Kidney (tissue), 13 donors: ENCODE measurements at regions not wholly inside any gene's neighbourhood (a gene's known extent, or its start where the extent isn't known, plus 50 kb on each side); places are given as distances from the start of the nearest gene placed in this dataset.

Experiments
- DNase-seq, 5 donors: peaks; one replicate each; pipeline ENCODE4 v3.0.0-alpha.2; 2013 to 2020
- FAIRE-seq: peaks from 2 replicates; lab custom pipeline; 2012; peaks lifted over from hg19 to GRCh38; lab: Jason Lieb, UNC
- H3K27ac ChIP-seq, 2 donors: one replicate each; pipeline ENCODE4 v1.7.0; 2013; ENCODE audit warnings: low read depth in 2 of 2, low read length in 2 of 2, inconsistent platforms in 1 of 2
- H3K27me3 ChIP-seq: one replicate; pipeline ENCODE4 v1.7.1; 2013; ENCODE audit warnings: low read length, inconsistent platforms; ENCODE audit not compliant: control insufficient read depth, insufficient read depth
- H3K36me3 ChIP-seq, 3 donors: one replicate each; pipeline versions ENCODE4 v1.7.0 to v1.7.1; 2013; ENCODE audit warnings: low read length in 3 of 3, control low read depth in 1 of 3, inconsistent platforms in 1 of 3; ENCODE audit not compliant: insufficient read depth in 3 of 3, control insufficient read depth in 2 of 3
- H3K4me1 ChIP-seq, 3 donors: one replicate each; pipeline versions ENCODE4 v1.7.0 to v1.7.1; 2013; ENCODE audit warnings: low read length in 3 of 3, inconsistent platforms in 1 of 3, low read depth in 1 of 3; ENCODE audit not compliant: control insufficient read depth in 2 of 3, insufficient read depth in 2 of 3
- H3K4me3 ChIP-seq, 3 donors: one replicate each; pipeline versions ENCODE4 v1.7.0 to v1.8.1; 2013; ENCODE audit warnings: low read length in 3 of 3, control low read depth in 1 of 3, inconsistent platforms in 1 of 3
- H3K9ac ChIP-seq, 3 donors: one replicate each; pipeline versions ENCODE4 v1.7.0 to v1.7.1; 2013; ENCODE audit warnings: low read length in 3 of 3, control low read depth in 1 of 3, inconsistent platforms in 1 of 3
- H3K9me3 ChIP-seq, 3 donors: one replicate each; pipeline versions ENCODE4 v1.7.0 to v1.7.1; 2013; ENCODE audit warnings: low read length in 3 of 3, control low read depth in 1 of 3, inconsistent platforms in 1 of 3; ENCODE audit not compliant: control insufficient read depth in 2 of 3, insufficient read depth in 1 of 3
- intact Hi-C: fragments of 100-400 bp; cut with DNase I; formaldehyde crosslinking; loops from one replicate; pipeline ENCODE4 v1.11.1; 2022
- TF ChIP-seq, protein P1 (sequence below): IDR thresholded peaks from 3 replicates; pipeline ENCODE4 v1.5.1; 2012; ENCODE audit warnings: mild to moderate bottlenecking, moderate library complexity, borderline replicate concordance; ENCODE audit not compliant: insufficient read depth; ENCODE audit errors: extremely low read depth
- donor health status: control.
- donor health status: control.
- donor health status: control.
- donor health status: control.
- donor health status: control.
- donor health status: DM: yes; HTN: yes; CAD: no.
- donor health status: Normal renal cell carcinoma (clear cell type).

DNA sequence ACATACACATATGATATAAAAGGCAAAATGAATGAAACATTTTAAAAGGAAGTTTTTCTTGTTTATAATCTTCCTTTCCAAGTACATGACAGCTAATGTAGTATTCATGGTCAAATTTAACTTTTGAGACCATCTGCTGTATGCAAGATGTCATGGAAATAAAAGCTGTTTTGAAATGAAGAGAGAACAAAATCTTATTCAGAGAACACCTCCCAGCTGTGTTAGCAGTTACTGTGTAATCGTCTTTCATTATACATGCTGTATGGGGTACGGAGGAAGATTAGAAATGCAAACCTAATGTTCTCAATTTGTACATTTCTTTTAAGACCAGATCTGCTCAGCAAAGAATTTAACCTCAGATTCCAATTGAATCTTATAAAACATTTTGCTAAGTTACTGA, 1182.3 kb downstream of the OTOL1 start:
- peak in 1 of 5 donors; percentile 28 for DNase-seq
- FAIRE-seq: no peak
- no peaks in the 10 kb centered on the region for H3K36me3 ChIP-seq
- TF ChIP-seq, protein P1, sequence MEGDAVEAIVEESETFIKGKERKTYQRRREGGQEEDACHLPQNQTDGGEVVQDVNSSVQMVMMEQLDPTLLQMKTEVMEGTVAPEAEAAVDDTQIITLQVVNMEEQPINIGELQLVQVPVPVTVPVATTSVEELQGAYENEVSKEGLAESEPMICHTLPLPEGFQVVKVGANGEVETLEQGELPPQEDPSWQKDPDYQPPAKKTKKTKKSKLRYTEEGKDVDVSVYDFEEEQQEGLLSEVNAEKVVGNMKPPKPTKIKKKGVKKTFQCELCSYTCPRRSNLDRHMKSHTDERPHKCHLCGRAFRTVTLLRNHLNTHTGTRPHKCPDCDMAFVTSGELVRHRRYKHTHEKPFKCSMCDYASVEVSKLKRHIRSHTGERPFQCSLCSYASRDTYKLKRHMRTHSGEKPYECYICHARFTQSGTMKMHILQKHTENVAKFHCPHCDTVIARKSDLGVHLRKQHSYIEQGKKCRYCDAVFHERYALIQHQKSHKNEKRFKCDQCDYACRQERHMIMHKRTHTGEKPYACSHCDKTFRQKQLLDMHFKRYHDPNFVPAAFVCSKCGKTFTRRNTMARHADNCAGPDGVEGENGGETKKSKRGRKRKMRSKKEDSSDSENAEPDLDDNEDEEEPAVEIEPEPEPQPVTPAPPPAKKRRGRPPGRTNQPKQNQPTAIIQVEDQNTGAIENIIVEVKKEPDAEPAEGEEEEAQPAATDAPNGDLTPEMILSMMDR: no peak
- H3K27ac ChIP-seq: no peak overlapping the region
- H3K4me1 ChIP-seq: no peaks in the 10 kb centered on the region
- H3K9me3 ChIP-seq: no peaks in the 10 kb centered on the region
- H3K9ac ChIP-seq: no peak overlapping the region
- H3K27me3 ChIP-seq: no peaks in the 10 kb centered on the region
- H3K4me3 ChIP-seq: no peak overlapping the region
- intact Hi-C loops: no loop called here

DNA sequence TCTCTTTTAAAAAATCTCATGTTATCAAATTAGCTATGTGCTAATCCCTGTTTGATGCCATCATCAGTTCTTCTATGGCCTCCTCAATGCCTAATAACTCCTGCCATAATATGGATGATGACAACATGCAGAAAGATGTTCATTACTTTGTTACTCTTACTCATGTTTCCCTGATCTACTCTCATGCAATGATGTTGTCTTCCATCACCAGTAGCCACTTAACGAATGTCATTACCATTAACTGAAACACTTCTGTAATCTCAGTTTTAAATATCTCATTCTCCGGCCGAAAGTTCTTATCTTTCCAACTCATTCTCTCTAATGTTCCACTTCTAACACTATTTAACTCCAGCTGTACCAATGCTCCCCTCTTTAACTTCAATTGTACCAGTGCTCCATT, 1187.7 kb downstream of the OTOL1 start:
- Histone ChIP-seq H3K9ac (no peak overlapping the region), H3K4me3 (no peak overlapping the region), H3K4me1 (no peaks in the 10 kb centered on the region), H3K27me3 (no peaks in the 10 kb centered on the region), H3K36me3 (no peaks in the 10 kb centered on the region), H3K27ac (no peak overlapping the region), H3K9me3 (no peaks in the 10 kb centered on the region)
- FAIRE-seq (no peak), DNase-seq (no peak)
- intact Hi-C loops: no loop called here
- TF ChIP-seq, protein P1: no peak

DNA sequence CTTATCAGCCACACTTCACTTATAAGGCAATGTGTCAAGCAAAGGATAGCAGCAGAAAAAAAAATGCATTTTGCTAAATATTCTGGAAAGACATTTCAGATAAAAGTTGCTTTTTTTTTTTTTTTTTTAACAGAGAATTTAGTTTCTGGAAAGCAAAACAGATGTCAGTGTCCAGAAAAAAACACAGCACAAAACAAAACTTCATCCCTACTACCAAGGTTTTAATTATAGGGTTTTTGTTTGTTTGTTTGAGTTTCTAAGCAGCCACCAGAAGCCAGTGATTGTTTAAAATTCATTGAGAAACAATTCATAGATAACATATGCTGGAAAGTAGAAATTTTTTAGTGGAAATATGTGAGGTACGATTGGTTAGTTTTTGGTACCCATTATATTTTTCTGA, 1202.7 kb downstream of the OTOL1 start:
- H3K4me1 ChIP-seq: no peaks in the 10 kb centered on the region
- H3K36me3 ChIP-seq: no peaks in the 10 kb centered on the region
- H3K4me3 ChIP-seq: no peak overlapping the region
- DNase-seq: peak in 1 of 5 donors; percentile 38
- intact Hi-C loops: no loop called here
- no peak for FAIRE-seq
- no peaks in the 10 kb centered on the region for H3K9me3 ChIP-seq
- no peak overlapping the region for H3K27ac ChIP-seq
- TF ChIP-seq, protein P1: no peak
- H3K27me3 ChIP-seq: no peaks in the 10 kb centered on the region
- H3K9ac ChIP-seq: no peak overlapping the region

DNA sequence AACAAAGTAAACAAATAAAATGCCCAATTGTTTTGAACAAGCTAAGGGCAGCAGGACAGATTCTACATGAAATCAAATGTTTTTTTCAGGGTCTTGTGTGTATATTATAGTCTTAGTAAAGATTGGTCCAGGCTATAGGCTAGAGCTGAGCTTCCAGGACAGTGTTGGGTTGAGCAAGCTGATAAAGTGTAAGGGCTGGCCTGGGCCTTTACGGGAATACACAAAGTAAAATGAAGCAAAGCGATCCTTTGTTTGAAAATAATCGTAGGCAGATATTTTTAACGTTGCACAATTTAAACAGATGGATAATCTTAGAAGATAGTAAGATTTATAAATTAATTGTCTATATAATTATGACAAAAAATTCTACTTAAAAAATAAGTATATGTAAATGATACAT, 1204.6 kb downstream of the OTOL1 start:
- intact Hi-C loops: no loop called here
- Histone ChIP-seq H3K27me3 (no peaks in the 10 kb centered on the region), H3K9ac (no peak overlapping the region), H3K36me3 (no peaks in the 10 kb centered on the region), H3K4me1 (no peaks in the 10 kb centered on the region), H3K27ac (no peak overlapping the region), H3K9me3 (no peaks in the 10 kb centered on the region), H3K4me3 (no peak overlapping the region)
- FAIRE-seq (no peak), DNase-seq (no peak)
- TF ChIP-seq, protein P1: no peak
